HCT116 (cell line): ENCODE measurements at regions not wholly inside any gene's neighbourhood (a gene's known extent, or its start where the extent isn't known, plus 50 kb on each side); places are given as distances from the start of the nearest gene placed in this dataset.

Source experiments
- ATAC-seq: fragments of 200-7000 bp; cut with Tn5 transposase; 2 replicates; pipeline ENCODE4 v1.9.1; 2020; ENCODE audit warnings: mild to moderate bottlenecking, moderate library complexity
- BruUV-seq: library from RNA; stranded (reverse); fragments of 400-500 nt; replicated peaks from 2 replicates; lab custom pipeline; 2021; lab: Mats Ljungman, UMichigan
- CTCF ChIA-PET: fragments of 300-600 bp; sonication (Branson Sonifier 250); formaldehyde crosslinking; loops from one replicate; lab custom pipeline; 2021; ENCODE audit warnings: antibody characterized with exemption; lab: Charles Lee
- POLR2A ChIA-PET: fragments of 300-600, 350-600 bp; sonication (Branson Sonifier 250); formaldehyde crosslinking; loops from one replicate; lab custom pipeline; 2021; ENCODE audit warnings: antibody characterized with exemption; lab: Charles Lee
- RAD21 ChIA-PET, 2 experiments: fragments of 300-600 bp; sonication (Branson Sonifier 250); formaldehyde crosslinking; loops; one replicate each; lab custom pipeline; 2023; ENCODE audit warnings: low total read pairs in 2 of 2; ENCODE audit not compliant: uncharacterized antibody in 2 of 2, unreplicated experiment in 2 of 2, low non-redundant PET in 1 of 2; lab: Charles Lee
- DNase-seq: peaks from one replicate; pipeline ENCODE4 v3.0.0-alpha.2; 2010; ENCODE audit warnings: low read depth, low spot score
- H2AFZ ChIP-seq: fragments of 200-600 bp; shearing (Covaris generic), sonication (generic); 2 replicates; pipeline ENCODE4 v1.6.1; 2017; ENCODE audit warnings: low read depth, mixed run types, mixed read lengths, antibody characterized with exemption, low read length; ENCODE audit not compliant: poor library complexity, severe bottlenecking
- H3K27ac ChIP-seq: 2 replicates; pipeline ENCODE4 v1.5.1; 2012; ENCODE audit warnings: low read depth, low read length
- H3K27me3 ChIP-seq: fragments of 200-600 bp; sonication (generic); 2 replicates; pipeline ENCODE4 v1.6.1; 2016; ENCODE audit warnings: mixed run types, low read length, mixed read lengths; ENCODE audit not compliant: insufficient read depth
- H3K36me3 ChIP-seq, 2 experiments: fragments of 200-500 bp in 1 of 2; fragments of 200-600 bp in 1 of 2; sonication (Bioruptor generic) in 1 of 2; sonication (generic) in 1 of 2; 2 replicates each; pipeline versions ENCODE4 v1.5.1 to v1.6.1; 2014 to 2016; ENCODE audit warnings: low read length in 2 of 2, inconsistent platforms in 1 of 2, mixed read lengths in 1 of 2, mixed run types in 1 of 2; ENCODE audit not compliant: insufficient read depth in 2 of 2, control insufficient read depth in 1 of 2
- H3K4me1 ChIP-seq, 2 experiments: fragments of 200-600 bp in 1 of 2; sonication (generic) in 1 of 2; 2 replicates each; pipeline versions ENCODE4 v1.5.1 to v1.6.1; 2012 to 2017; ENCODE audit warnings: low read length in 2 of 2, inconsistent platforms in 1 of 2, mild to moderate bottlenecking in 1 of 2, mixed read lengths in 1 of 2, mixed run types in 1 of 2, moderate library complexity in 1 of 2; ENCODE audit not compliant: insufficient read depth in 2 of 2, control insufficient read depth in 1 of 2
- H3K4me2 ChIP-seq: fragments of 200-600 bp; sonication (generic); 2 replicates; pipeline ENCODE4 v1.6.1; 2017; ENCODE audit warnings: mixed run types, low read length, mixed read lengths
- H3K4me3 ChIP-seq, 2 experiments: fragments of 200-600 bp in 1 of 2; sonication (generic) in 1 of 2; replicated peaks in 1 of 2; 2 replicates each; pipeline ENCODE4 v1.5.1; 2011 to 2016; ENCODE audit warnings: low read length in 2 of 2, control low read depth in 1 of 2, low read depth in 1 of 2, mild to moderate bottlenecking in 1 of 2, mixed read lengths in 1 of 2, mixed run types in 1 of 2
- H3K79me2 ChIP-seq: fragments of 200-600 bp; sonication (generic); 2 replicates; pipeline ENCODE4 v1.6.1; 2017; ENCODE audit warnings: mild to moderate bottlenecking, mixed run types, low read length, moderate library complexity, mixed read lengths; ENCODE audit not compliant: insufficient read depth
- H3K9ac ChIP-seq: fragments of 200-600 bp; sonication (generic); 2 replicates; pipeline ENCODE4 v1.6.1; 2016; ENCODE audit warnings: low read length, mixed read lengths
- H3K9me2 ChIP-seq: fragments of 200-600 bp; sonication (generic), shearing (Covaris generic); 2 replicates; pipeline ENCODE4 v1.6.1; 2017; ENCODE audit warnings: mixed run types, mild to moderate bottlenecking, moderate library complexity; ENCODE audit not compliant: insufficient read depth
- H3K9me3 ChIP-seq, 2 experiments: fragments of 200-500 bp in 1 of 2; fragments of 200-600 bp in 1 of 2; sonication (Bioruptor generic) in 1 of 2; sonication (generic) in 1 of 2; 2 replicates each; pipeline ENCODE4 v1.6.1; 2014 to 2017; ENCODE audit warnings: low read length in 2 of 2, mixed read lengths in 2 of 2, inconsistent platforms in 1 of 2, low read depth in 1 of 2, mild to moderate bottlenecking in 1 of 2, mixed run types in 1 of 2, moderate library complexity in 1 of 2; ENCODE audit not compliant: control insufficient read depth in 1 of 2, insufficient read depth in 1 of 2
- H4K20me1 ChIP-seq: fragments of 200-600 bp; sonication (generic), shearing (Covaris generic); 2 replicates; pipeline ENCODE4 v1.6.1; 2017; ENCODE audit warnings: mixed run types, mild to moderate bottlenecking, moderate library complexity; ENCODE audit not compliant: insufficient read depth
- CBX3 ChIP-seq: IDR thresholded peaks from 2 replicates; pipeline ENCODE4 v1.6.1; 2012; ENCODE audit warnings: low read depth
- CEBPB ChIP-seq: IDR thresholded peaks from 2 replicates; pipeline ENCODE4 v1.6.1; 2012; ENCODE audit warnings: low read depth
- CTCF ChIP-seq, 3 experiments: fragments of 200-600 bp in 1 of 3; sonication (generic) in 1 of 3; IDR thresholded peaks in 2 of 3; conservative IDR thresholded peaks in 1 of 3; 2 replicates each; pipeline ENCODE4 v1.5.1; 2012 to 2017; ENCODE audit warnings: low read depth in 2 of 3, low read length in 2 of 3, antibody characterized with exemption in 1 of 3, borderline replicate concordance in 1 of 3, control low read depth in 1 of 3, mild to moderate bottlenecking in 1 of 3, mixed read lengths in 1 of 3, mixed run types in 1 of 3, moderate library complexity in 1 of 3; ENCODE audit not compliant: insufficient read depth in 1 of 3
- EZH2 ChIP-seq: fragments of 200-600 bp; sonication (generic); IDR thresholded peaks from 2 replicates; pipeline ENCODE4 v1.6.1; 2017; ENCODE audit warnings: antibody characterized with exemption, mixed run types
- EZH2phosphoT487 ChIP-seq: fragments of 200-600 bp; IDR thresholded peaks from 2 replicates; pipeline ENCODE4 v1.6.1; 2018; ENCODE audit warnings: antibody characterized with exemption, borderline replicate concordance
- FOSL1 ChIP-seq: IDR thresholded peaks from 2 replicates; pipeline ENCODE4 v1.6.1; 2012; ENCODE audit warnings: low read depth
- JUND ChIP-seq: IDR thresholded peaks from 2 replicates; pipeline ENCODE4 v1.6.1; 2012
- MAX ChIP-seq: IDR thresholded peaks from 2 replicates; pipeline ENCODE4 v1.6.1; 2012
- POLR2A ChIP-seq: IDR thresholded peaks from 2 replicates; pipeline ENCODE4 v1.7.0; 2011; ENCODE audit warnings: borderline replicate concordance; ENCODE audit not compliant: insufficient read depth, insufficient read length; ENCODE audit errors: extremely low read depth
- RAD21 ChIP-seq: IDR thresholded peaks from 2 replicates; pipeline ENCODE4 v1.6.1; 2012; ENCODE audit warnings: low read depth, mild to moderate bottlenecking
- SIN3A ChIP-seq: IDR thresholded peaks from 2 replicates; pipeline ENCODE4 v1.6.1; 2012; ENCODE audit warnings: low read depth
- SP1 ChIP-seq: IDR thresholded peaks from 2 replicates; pipeline ENCODE4 v1.6.1; 2012; ENCODE audit warnings: low read depth
- SRF ChIP-seq: IDR thresholded peaks from 2 replicates; pipeline ENCODE4 v1.6.1; 2012; ENCODE audit warnings: low read depth
- YY1 ChIP-seq: IDR thresholded peaks from 2 replicates; pipeline ENCODE4 v1.6.1; 2011; ENCODE audit warnings: low read length, low read depth, moderate library complexity, mild to moderate bottlenecking; ENCODE audit not compliant: insufficient replicate concordance; ENCODE audit errors: extremely low read depth
- ZBTB33 ChIP-seq: IDR thresholded peaks from 2 replicates; pipeline ENCODE4 v1.6.1; 2011; ENCODE audit warnings: mild to moderate bottlenecking, low read length, moderate library complexity; ENCODE audit not compliant: insufficient replicate concordance; ENCODE audit errors: extremely low read depth
- ZFX ChIP-seq: fragments of 450-650 bp; IDR thresholded peaks from 2 replicates; pipeline ENCODE4 v1.6.1; 2017
- ZNF274 ChIP-seq: fragments of 200-500 bp; sonication (Bioruptor generic); IDR thresholded peaks from 2 replicates; pipeline ENCODE4 v1.6.1; 2014; ENCODE audit warnings: mild to moderate bottlenecking, low read depth, low read length, inconsistent platforms
- intact Hi-C: fragments of 100-400 bp; cut with micrococcal nuclease; formaldehyde crosslinking; loops from 2 replicates; pipeline ENCODE4 v1.10.0; 2022

- no peaks in the 10 kb centered on the region for H3K27me3 ChIP-seq
- H3K4me1 ChIP-seq, result no peaks in the 10 kb centered on the region
- H3K9ac ChIP-seq, result no peak overlapping the region
- H2AFZ ChIP-seq, result no peak overlapping the region
- POLR2A ChIA-PET, result no interaction called here
- H3K79me2 ChIP-seq, result no peaks in the 10 kb centered on the region
- BruUV-seq, result no TSS peak
- H4K20me1 ChIP-seq, result no peaks in the 10 kb centered on the region
- no peaks in the 10 kb centered on the region for H3K9me2 ChIP-seq
- H3K9me3 ChIP-seq, result peaks cover 6 to 16% of the 10 kb centered on the region in 2 experiments; a peak in 2 of 4 replicates
- no peaks in the 10 kb centered on the region for H3K36me3 ChIP-seq
- ATAC-seq (no peak), DNase-seq (no peak)
- no peak overlapping the region for H3K4me2 ChIP-seq
- intact Hi-C loops, result no loop called here
- TF ChIP-seq SP1 (no peak), SIN3A (no peak), CEBPB (no peak), CTCF (IDR thresholded peaks at IDR 0.05 in 2 of 3, conservative IDR thresholded peaks at IDR 0.05 in 1 of 3; ENCODE audit: borderline replicate concordance in 1 of 3, insufficient read depth in 1 of 3, low read depth in 2 of 3, low read length in 2 of 3) (no peak), EZH2phosphoT487 (no peak), ZBTB33 (no peak), MAX (no peak), SRF (no peak), RAD21 (no peak), JUND (no peak), ZFX (no peak), POLR2A (no peak), FOSL1 (no peak), YY1 (no peak), EZH2 (no peak), CBX3 (no peak), ZNF274 (no peak)
- RAD21 ChIA-PET, result no interaction called here
- H3K27ac ChIP-seq, result no peak overlapping the region
- no peak overlapping the region for H3K4me3 ChIP-seq
- CTCF ChIA-PET, result no interaction called here
These were observed 424.2 kb upstream of the ROBO2 start for GRCh38 chr3:76615719-76616118.
